T-cell (primary cell): ENCODE measurements at regions not wholly inside any gene's neighbourhood (a gene's known extent, or its start where the extent isn't known, plus 50 kb on each side); places are given as distances from the start of the nearest gene placed in this dataset.
"Not testable (repeated sequence)": the region's sequence is repeated elsewhere in the genome, so short reads cannot be mapped to it uniquely, and the experiment has no call there.

Source experiments
- ATAC-seq, 4 experiments: fragments of 200-7000 bp in 3 of 4; fragments of 150-1000 bp in 1 of 4; cut with Tn5 transposase; replicated peaks in 1 of 4; 1 replicate in 3 of 4; 2 replicates in 1 of 4; pipeline ENCODE4 v1.10.0; 2021; ENCODE audit warnings: moderate library complexity in 3 of 4, mild to moderate bottlenecking in 2 of 4, moderate number of reproducible peaks in 1 of 4
- CTCF ChIA-PET, 2 donors: fragments of 300-600 bp; sonication (Branson Sonifier 250); formaldehyde crosslinking; loops; one replicate each; lab custom pipeline; 2022; ENCODE audit warnings: antibody characterized with exemption in 2 of 2; lab: Charles Lee
- POLR2A ChIA-PET, 2 donors: fragments of 300-600 bp; sonication (Branson Sonifier 250); formaldehyde crosslinking; loops; one replicate each; lab custom pipeline; 2022; ENCODE audit warnings: antibody characterized with exemption in 2 of 2; lab: Charles Lee
- DNase-seq, 35 experiments: peaks; one replicate each; pipeline versions ENCODE4 v3.0.0 to v3.0.0-alpha.2; 2013 to 2023
- H3K27ac ChIP-seq: one replicate; pipeline ENCODE4 v1.5.1; 2013; ENCODE audit warnings: low read length
- H3K27me3 ChIP-seq, 2 experiments: replicated peaks in 1 of 2; 1 replicate in 1 of 2; 2 replicates in 1 of 2; pipeline versions ENCODE4 v1.6.1 to v1.7.0; 2013; ENCODE audit warnings: low read length in 1 of 2, mixed read lengths in 1 of 2; ENCODE audit not compliant: control insufficient read depth in 2 of 2, insufficient read depth in 2 of 2; ENCODE audit errors: extremely low read depth in 1 of 2
- H3K36me3 ChIP-seq, 2 donors: 1 replicate in 1 of 2; 2 replicates in 1 of 2; pipeline versions ENCODE4 v1.6.1 to v1.7.0; 2013; ENCODE audit warnings: low read length in 1 of 2; ENCODE audit not compliant: control insufficient read depth in 2 of 2, insufficient read depth in 1 of 2; ENCODE audit errors: extremely low read depth in 1 of 2
- H3K4me1 ChIP-seq, 2 experiments: 1 replicate in 1 of 2; 2 replicates in 1 of 2; pipeline versions ENCODE4 v1.6.1 to v1.7.0; 2013; ENCODE audit warnings: low read length in 2 of 2, mixed read lengths in 1 of 2; ENCODE audit not compliant: insufficient read depth in 2 of 2, control insufficient read depth in 1 of 2; ENCODE audit errors: extremely low read depth in 1 of 2
- H3K4me3 ChIP-seq, 2 donors: 1 replicate in 1 of 2; 2 replicates in 1 of 2; pipeline versions ENCODE4 v1.5.1 to v1.7.0; 2013; ENCODE audit warnings: mild to moderate bottlenecking in 2 of 2, low read length in 1 of 2, moderate library complexity in 1 of 2; ENCODE audit not compliant: control insufficient read depth in 1 of 2; ENCODE audit errors: extremely low read depth in 1 of 2
- H3K9me3 ChIP-seq: 2 replicates; pipeline ENCODE4 v1.7.0; 2013
- H3K27ac Mint-ChIP-seq, 2 donors: one replicate each; pipeline ENCODE4 v1.8.0; 2020 to 2021; ENCODE audit warnings: mild to moderate bottlenecking in 2 of 2, mixed read lengths in 2 of 2
- H3K27me3 Mint-ChIP-seq, 2 donors: one replicate each; pipeline ENCODE4 v1.8.0; 2021 to 2022; ENCODE audit warnings: mixed read lengths in 2 of 2
- H3K36me3 Mint-ChIP-seq: one replicate; pipeline ENCODE4 v1.8.0; 2021; ENCODE audit warnings: mixed read lengths
- H3K4me1 Mint-ChIP-seq, 3 donors: one replicate each; pipeline ENCODE4 v1.8.0; 2020 to 2022; ENCODE audit warnings: mixed read lengths in 3 of 3, mild to moderate bottlenecking in 1 of 3
- H3K4me3 Mint-ChIP-seq, 3 donors: one replicate each; pipeline ENCODE4 v1.8.0; 2020 to 2022; ENCODE audit warnings: mild to moderate bottlenecking in 3 of 3, mixed read lengths in 3 of 3, moderate library complexity in 3 of 3
- H3K9me3 Mint-ChIP-seq, 3 donors: one replicate each; pipeline ENCODE4 v1.8.0; 2020 to 2022; ENCODE audit warnings: mixed read lengths in 3 of 3
- WGBS: methylation state at CpG from one replicate; pipeline ENCODE4 v1.1.5; 2013; ENCODE audit warnings: missing lambda C conversion rate; ENCODE audit not compliant: insufficient coverage; 5-methylcytosine and 5-hydroxymethylcytosine counted together

GRCh38 chr3:25844891-25845290 lies 55.0 kb downstream of the OXSM start:
- no peak overlapping the region for H3K27ac ChIP-seq
- H3K27me3 Mint-ChIP-seq = peaks cover 0 to 3% of the 10 kb centered on the region in 2 donors
- CTCF ChIA-PET = no interaction called here
- no peak for DNase-seq
- H3K27me3 ChIP-seq = no peaks in the 10 kb centered on the region
- H3K9me3 ChIP-seq = no peaks in the 10 kb centered on the region
- no peaks in the 10 kb centered on the region for H3K9me3 Mint-ChIP-seq
- H3K4me1 Mint-ChIP-seq = peaks cover 0 to 6% (median 2%) of the 10 kb centered on the region in 3 donors
- no peaks in the 10 kb centered on the region for H3K36me3 Mint-ChIP-seq
- 71% methylated on average over 1 of the region's 1 CpG for WGBS
- no peak overlapping the region for H3K27ac Mint-ChIP-seq
- POLR2A ChIA-PET = no interaction called here
- no peak overlapping the region for H3K4me3 ChIP-seq
- H3K4me1 ChIP-seq = no peaks in the 10 kb centered on the region
- H3K4me3 Mint-ChIP-seq = no peak overlapping the region
- ATAC-seq = no peak
- no peaks in the 10 kb centered on the region for H3K36me3 ChIP-seq

- ATAC-seq (no peak), DNase-seq (no peak)
- H3K4me3 Mint-ChIP-seq = no peak overlapping the region
- ChIA-PET POLR2A (no interaction called here), CTCF (interaction anchor here (0.6 to 1.2 kb wide), 3 partner anchors 9 to 198 kb away, joined by 3 to 5 read pairs (median 4); no protein-coding TSS in a partner anchor)
- Histone ChIP-seq H3K4me1 (no peaks in the 10 kb centered on the region), H3K27me3 (no peaks in the 10 kb centered on the region), H3K4me3 (no peak overlapping the region), H3K36me3 (no peaks in the 10 kb centered on the region), H3K27ac (no peak overlapping the region), H3K9me3 (no peaks in the 10 kb centered on the region)
- no peaks in the 10 kb centered on the region for H3K9me3 Mint-ChIP-seq
- no peak overlapping the region for H3K27ac Mint-ChIP-seq
- H3K4me1 Mint-ChIP-seq = no peaks in the 10 kb centered on the region
- no peaks in the 10 kb centered on the region for H3K36me3 Mint-ChIP-seq
- no CpG with 5 or more reads among the region's 1 CpG for WGBS
- peaks cover 0 to 3% of the 10 kb centered on the region in 2 donors for H3K27me3 Mint-ChIP-seq
Observed at GRCh38 chr3:25846282-25846681, 56.4 kb downstream of the OXSM start.

DNA sequence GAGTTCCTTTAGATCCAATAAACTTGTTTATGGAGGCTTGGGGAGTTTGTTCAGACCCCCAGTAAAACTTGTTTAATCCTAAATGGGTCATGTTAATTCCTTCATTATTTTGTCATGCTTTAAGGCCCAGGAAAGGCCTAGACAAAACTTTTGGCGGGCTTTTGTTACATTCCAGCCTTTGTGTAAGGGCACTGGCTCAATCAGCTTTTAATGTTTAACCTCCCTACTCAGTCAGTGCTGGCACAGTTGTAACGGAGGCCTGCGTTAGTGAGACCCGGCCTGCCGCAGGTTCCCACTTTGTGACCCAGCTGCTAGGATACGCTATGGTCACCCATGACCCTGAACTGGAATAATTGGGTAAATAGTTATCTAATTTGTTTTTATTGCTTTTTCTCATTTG lies 59.2 kb downstream of the OXSM start:
- no peak overlapping the region for H3K4me3 Mint-ChIP-seq
- H3K27me3 ChIP-seq = no peaks in the 10 kb centered on the region
- CTCF ChIA-PET = no interaction called here
- no peaks in the 10 kb centered on the region for H3K9me3 Mint-ChIP-seq
- 89% methylated on average over 1 of the region's 6 CpGs for WGBS
- H3K4me1 ChIP-seq = no peaks in the 10 kb centered on the region
- POLR2A ChIA-PET = no interaction called here
- no peak overlapping the region for H3K4me3 ChIP-seq
- H3K9me3 ChIP-seq = no peaks in the 10 kb centered on the region
- H3K27me3 Mint-ChIP-seq = no peaks in the 10 kb centered on the region
- no peaks in the 10 kb centered on the region for H3K36me3 ChIP-seq
- H3K4me1 Mint-ChIP-seq = no peaks in the 10 kb centered on the region
- no peaks in the 10 kb centered on the region for H3K36me3 Mint-ChIP-seq
- H3K27ac Mint-ChIP-seq = no peak overlapping the region
- DNase-seq = no peak
- no peak overlapping the region for H3K27ac ChIP-seq
- no peak for ATAC-seq

GRCh38 chr3:25849641-25850385 lies 59.9 kb downstream of the OXSM start:
- ATAC-seq = no peak
- no peaks in the 10 kb centered on the region for H3K27me3 Mint-ChIP-seq
- Histone ChIP-seq H3K4me1 (no peaks in the 10 kb centered on the region), H3K27ac (no peak overlapping the region), H3K4me3 (no peak overlapping the region), H3K9me3 (no peaks in the 10 kb centered on the region), H3K27me3 (no peaks in the 10 kb centered on the region), H3K36me3 (no peaks in the 10 kb centered on the region)
- 83% methylated on average over 2 of the region's 7 CpGs for WGBS
- H3K9me3 Mint-ChIP-seq = no peaks in the 10 kb centered on the region
- no peaks in the 10 kb centered on the region for H3K36me3 Mint-ChIP-seq
- H3K27ac Mint-ChIP-seq = no peak overlapping the region
- H3K4me3 Mint-ChIP-seq = no peak overlapping the region
- POLR2A ChIA-PET = no interaction called here
- DNase-seq = no peak
- no peaks in the 10 kb centered on the region for H3K4me1 Mint-ChIP-seq
- CTCF ChIA-PET = interaction anchor here in 1 of 2 donors (0.6 to 1.4 kb wide), 2 partner anchors 202 to 211 kb away, joined by 3 to 5 read pairs; no protein-coding TSS in a partner anchor

GRCh38 chr3:25851693-25852259 lies 61.9 kb downstream of the OXSM start:
- H3K4me1 ChIP-seq, H3K36me3 Mint-ChIP-seq, H3K4me3 Mint-ChIP-seq, H3K27ac ChIP-seq, H3K36me3 ChIP-seq, H3K27ac Mint-ChIP-seq, DNase-seq, ATAC-seq, H3K27me3 Mint-ChIP-seq, H3K27me3 ChIP-seq, POLR2A ChIA-PET, H3K4me1 Mint-ChIP-seq, H3K9me3 ChIP-seq, H3K9me3 Mint-ChIP-seq, H3K4me3 ChIP-seq: not testable (repeated sequence)
- CTCF ChIA-PET = interaction anchor here (0.6 to 1.1 kb wide), 2 partner anchors 16 to 20 kb away, joined by 3 read pairs; no protein-coding TSS in a partner anchor
- 94% methylated on average over 16 of the region's 21 CpGs for WGBS

GRCh38 chr3:25854214-25854613 lies 64.3 kb downstream of the OXSM start:
- Histone ChIP-seq H3K4me3 (no peak overlapping the region), H3K27ac (no peak overlapping the region), H3K36me3 (no peaks in the 10 kb centered on the region), H3K27me3 (no peaks in the 10 kb centered on the region), H3K9me3 (no peaks in the 10 kb centered on the region), H3K4me1 (no peaks in the 10 kb centered on the region)
- WGBS = 83% methylated on average over 1 of the region's 1 CpG
- no peaks in the 10 kb centered on the region for H3K4me1 Mint-ChIP-seq
- no peak for DNase-seq
- no peaks in the 10 kb centered on the region for H3K36me3 Mint-ChIP-seq
- CTCF ChIA-PET = interaction anchor here (0.6 to 5.7 kb wide), 10 partner anchors 9 to 259 kb away, joined by 3 to 83 read pairs (median 4); no protein-coding TSS in a partner anchor
- H3K9me3 Mint-ChIP-seq = no peaks in the 10 kb centered on the region
- H3K4me3 Mint-ChIP-seq = no peak overlapping the region
- no peak for ATAC-seq
- H3K27ac Mint-ChIP-seq = no peak overlapping the region
- H3K27me3 Mint-ChIP-seq = no peaks in the 10 kb centered on the region
- POLR2A ChIA-PET = interaction anchor here in 1 of 2 donors (0.6 kb wide), 1 partner anchor 105 kb away, joined by 3 read pairs; no protein-coding TSS in a partner anchor
